Stimulated activated naive CD8-positive, alpha-beta T cell treated with anti-CD3 and anti-CD28 coated beads, Interleukin-15, Interleukin-2, amounts not matched to agents 100 ng/mL and 50 ng/mL, for 24 hours (primary cell): ENCODE measurements at regions not wholly inside any gene's neighbourhood (a gene's known extent, or its start where the extent isn't known, plus 50 kb on each side); places are given as distances from the start of the nearest gene placed in this dataset.
"Not testable (repeated sequence)": the region's sequence is repeated elsewhere in the genome, so short reads cannot be mapped to it uniquely, and the experiment has no call there.

Experiments
- H3K27ac Mint-ChIP-seq: one replicate; pipeline ENCODE4 v1.8.0; 2021; ENCODE audit warnings: mild to moderate bottlenecking, mixed read lengths
- H3K27me3 Mint-ChIP-seq: one replicate; pipeline ENCODE4 v1.8.0; 2021; ENCODE audit warnings: mixed read lengths
- H3K36me3 Mint-ChIP-seq: one replicate; pipeline ENCODE4 v1.8.0; 2021; ENCODE audit warnings: low read depth, mixed read lengths
- H3K4me1 Mint-ChIP-seq: one replicate; pipeline ENCODE4 v1.8.0; 2021; ENCODE audit warnings: low read depth, mixed read lengths
- H3K4me3 Mint-ChIP-seq: one replicate; pipeline ENCODE4 v1.8.0; 2021; ENCODE audit warnings: mild to moderate bottlenecking, mixed read lengths
- H3K9me3 Mint-ChIP-seq: one replicate; pipeline ENCODE4 v1.8.0; 2021; ENCODE audit warnings: mixed read lengths

DNA sequence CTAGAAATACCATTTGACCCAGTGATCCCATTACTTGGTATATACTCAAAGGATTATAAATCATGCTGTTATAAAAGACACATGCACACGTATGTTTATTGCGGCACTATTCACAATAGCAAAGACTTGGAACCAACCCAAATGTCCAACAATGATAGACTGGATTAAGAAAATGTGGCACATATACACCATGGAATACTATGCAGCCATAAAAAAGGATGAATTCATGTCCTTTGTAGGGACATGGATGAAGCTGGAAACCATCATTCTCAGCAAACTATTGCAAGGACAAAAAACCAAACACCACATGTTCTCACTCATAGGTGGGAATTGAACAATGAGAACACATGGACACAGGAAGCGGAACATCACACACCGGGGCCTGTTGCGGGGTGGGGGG is 131.5 kb downstream of the ZFAND4 start:
- not testable (repeated sequence) for H3K27ac Mint-ChIP-seq, H3K9me3 Mint-ChIP-seq, H3K27me3 Mint-ChIP-seq, H3K36me3 Mint-ChIP-seq, H3K4me3 Mint-ChIP-seq
- H3K4me1 Mint-ChIP-seq = peaks cover 13% of the 10 kb centered on the region

DNA sequence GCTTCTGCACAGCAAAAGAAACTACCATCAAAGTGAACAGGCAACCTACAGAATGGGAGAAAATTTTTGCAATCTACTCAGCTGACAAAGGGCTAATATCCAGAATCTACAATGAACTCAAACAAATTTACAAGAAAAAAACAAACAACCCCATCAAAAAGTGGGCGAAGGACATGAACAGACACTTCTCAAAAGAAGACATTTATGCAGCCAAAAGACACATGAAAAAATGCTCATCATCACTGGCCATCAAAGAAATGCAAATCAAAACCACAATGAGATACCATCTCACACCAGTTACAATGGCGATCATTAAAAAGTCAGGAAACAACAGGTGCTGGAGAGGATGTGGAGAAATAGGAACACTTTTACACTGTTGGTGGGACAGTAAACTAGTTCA is 132.0 kb downstream of the ZFAND4 start:
- not testable (repeated sequence) for H3K4me3 Mint-ChIP-seq, H3K27ac Mint-ChIP-seq, H3K9me3 Mint-ChIP-seq, H3K27me3 Mint-ChIP-seq, H3K36me3 Mint-ChIP-seq
- H3K4me1 Mint-ChIP-seq = peaks cover 13% of the 10 kb centered on the region

DNA sequence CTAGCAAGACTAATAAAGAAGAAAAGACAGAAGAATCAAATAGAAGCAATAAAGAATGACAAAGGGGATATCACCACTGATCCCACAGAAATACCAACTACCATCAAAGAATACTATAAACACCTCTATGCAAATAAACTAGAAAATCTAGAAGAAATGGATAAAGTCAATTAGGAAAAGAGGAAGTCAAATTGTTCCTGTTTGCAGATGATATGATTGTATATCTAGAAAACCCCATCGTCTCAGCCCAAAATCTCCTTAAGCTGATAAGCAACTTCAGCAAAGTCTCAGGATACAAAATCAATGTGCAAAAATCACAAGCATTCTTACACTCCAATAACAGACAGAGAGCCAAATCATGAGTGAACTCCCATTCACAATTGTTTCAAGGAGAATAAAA is 133.0 kb downstream of the ZFAND4 start:
- not testable (repeated sequence) for H3K36me3 Mint-ChIP-seq, H3K9me3 Mint-ChIP-seq, H3K4me3 Mint-ChIP-seq, H3K27me3 Mint-ChIP-seq, H3K27ac Mint-ChIP-seq
- peaks cover 13% of the 10 kb centered on the region for H3K4me1 Mint-ChIP-seq

DNA sequence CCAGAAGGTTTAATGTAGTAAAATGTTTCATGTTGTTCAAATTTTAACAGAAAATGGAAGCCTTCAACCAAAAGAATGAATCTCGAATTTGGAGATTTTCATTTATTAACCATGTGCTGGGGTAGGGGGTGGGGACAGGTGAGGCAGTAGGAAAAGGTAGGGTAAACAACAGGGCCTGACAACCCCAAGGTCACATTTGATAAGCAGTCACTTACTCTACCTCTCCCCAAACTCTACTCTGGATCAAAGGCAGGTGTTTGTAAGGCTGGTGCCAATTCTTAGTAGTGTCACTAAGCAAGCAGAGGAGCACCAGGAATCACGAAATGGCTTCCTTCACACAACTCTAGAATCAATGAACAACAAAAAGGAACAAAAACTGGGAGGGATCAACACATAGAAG is 138.0 kb downstream of the ZFAND4 start:
- peaks cover 4% of the 10 kb centered on the region for H3K9me3 Mint-ChIP-seq
- H3K27me3 Mint-ChIP-seq = no peaks in the 10 kb centered on the region
- no peak overlapping the region for H3K27ac Mint-ChIP-seq

DNA sequence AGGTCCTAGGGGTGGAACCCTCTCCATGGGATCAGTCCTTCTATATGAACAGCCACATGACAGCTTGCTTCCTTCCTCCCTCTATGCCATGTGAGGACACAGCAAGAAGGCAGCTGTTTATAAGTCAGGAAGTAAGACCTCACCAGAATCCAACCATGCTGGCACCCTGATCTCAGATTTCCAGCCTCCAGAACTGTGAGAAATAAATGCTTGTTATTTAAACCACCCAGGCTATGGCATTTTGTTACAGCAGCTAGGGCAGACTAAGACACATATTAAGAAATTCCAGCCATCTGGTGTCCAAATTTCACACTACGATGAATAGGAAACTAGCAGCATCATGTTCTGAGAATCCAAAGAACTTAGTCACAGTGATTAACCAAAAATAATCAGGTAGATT is 140.1 kb downstream of the ZFAND4 start:
- Mint-ChIP-seq H3K36me3 (peaks cover 13% of the 10 kb centered on the region), H3K4me1 (peaks cover 6% of the 10 kb centered on the region), H3K27ac (no peak overlapping the region), H3K9me3 (no peaks in the 10 kb centered on the region), H3K4me3 (no peak overlapping the region), H3K27me3 (no peaks in the 10 kb centered on the region)

More for the DNA sequence above, 138.0 kb downstream of the ZFAND4 start:
- Mint-ChIP-seq H3K36me3 (peaks cover 5% of the 10 kb centered on the region), H3K4me1 (peaks cover 12% of the 10 kb centered on the region), H3K4me3 (no peak overlapping the region)

DNA sequence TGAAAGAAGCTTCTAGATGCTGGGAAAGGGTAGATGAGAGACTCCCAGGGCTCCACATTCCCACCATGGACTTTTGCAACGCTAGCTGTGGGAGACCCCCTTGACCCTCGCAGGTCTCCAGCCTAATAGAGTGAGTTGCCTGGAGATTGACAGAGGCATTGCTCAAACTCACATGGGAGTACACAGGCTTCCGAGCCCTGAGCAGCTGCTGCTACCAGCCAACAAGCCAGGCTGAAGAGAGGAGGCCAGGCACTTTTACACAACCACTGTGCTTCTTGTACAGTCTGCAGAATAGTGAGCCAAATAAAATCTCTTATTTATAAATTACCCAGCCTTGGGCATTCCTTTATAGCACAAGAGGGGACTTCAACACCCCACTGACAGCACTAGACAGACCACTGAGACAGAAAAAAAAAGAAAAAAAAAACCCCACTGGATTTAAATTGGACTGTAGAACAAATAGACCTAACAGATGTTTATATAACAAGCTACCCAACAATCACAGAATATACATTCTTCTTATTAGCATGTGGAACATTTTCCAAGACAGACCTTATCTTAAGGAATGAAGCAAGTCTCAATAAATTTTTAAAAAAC is 146.2 kb downstream of the ZFAND4 start:
- Mint-ChIP-seq H3K27ac (no peak overlapping the region), H3K4me1 (peaks cover 14% of the 10 kb centered on the region), H3K36me3 (peaks cover 19% of the 10 kb centered on the region)

DNA sequence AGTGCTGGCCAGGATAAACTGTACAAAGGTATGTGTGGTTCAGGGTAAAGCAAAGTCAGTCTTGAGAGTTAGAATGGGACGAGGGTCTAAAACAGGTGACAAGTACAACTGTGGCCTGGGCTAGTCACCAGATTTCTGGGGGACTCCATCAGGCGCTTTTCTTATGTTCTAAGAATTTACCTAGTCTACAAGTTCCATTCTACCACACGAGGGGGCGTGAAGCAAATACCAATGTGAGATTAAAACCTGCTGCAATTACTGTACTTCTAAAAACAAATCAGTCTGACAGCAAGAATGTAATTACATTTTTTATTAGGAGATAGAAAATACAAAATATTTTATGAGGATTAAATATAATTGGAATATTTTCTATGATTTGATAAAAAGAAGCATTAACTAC is 146.5 kb downstream of the ALOX5 start:
- peaks cover 4% of the 10 kb centered on the region for H3K36me3 Mint-ChIP-seq
- no peaks in the 10 kb centered on the region for H3K27me3 Mint-ChIP-seq
- H3K4me3 Mint-ChIP-seq = no peak overlapping the region
- peaks cover 8% of the 10 kb centered on the region for H3K4me1 Mint-ChIP-seq
- no peak overlapping the region for H3K27ac Mint-ChIP-seq
- no peaks in the 10 kb centered on the region for H3K9me3 Mint-ChIP-seq

More for the DNA sequence above, 146.2 kb downstream of the ZFAND4 start:
- Mint-ChIP-seq H3K4me3 (no peak overlapping the region), H3K27me3 (no peaks in the 10 kb centered on the region), H3K9me3 (no peaks in the 10 kb centered on the region)

DNA sequence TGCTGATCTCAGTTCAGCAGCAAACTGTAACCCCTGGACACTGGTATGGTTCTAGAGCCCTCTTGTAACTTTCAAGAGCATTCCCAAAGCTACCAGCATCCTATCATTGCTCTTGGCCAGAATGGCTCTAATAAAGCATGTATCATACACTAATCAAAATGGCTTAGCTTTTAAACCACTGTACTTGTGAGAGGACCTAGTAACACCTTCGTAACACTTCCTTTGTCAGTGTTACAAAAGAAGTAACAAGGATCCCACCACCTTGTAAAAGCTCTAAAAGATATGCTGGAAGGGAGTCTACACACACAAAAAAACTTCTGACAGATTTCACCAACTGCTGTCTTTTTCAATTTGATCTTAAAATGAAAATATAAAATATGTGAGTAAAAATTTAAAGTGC is 144.7 kb downstream of the ALOX5 start:
- Mint-ChIP-seq H3K27ac (no peak overlapping the region), H3K4me3 (no peak overlapping the region), H3K4me1 (peaks cover 17% of the 10 kb centered on the region), H3K36me3 (peaks cover 3% of the 10 kb centered on the region), H3K9me3 (no peaks in the 10 kb centered on the region), H3K27me3 (no peaks in the 10 kb centered on the region)

DNA sequence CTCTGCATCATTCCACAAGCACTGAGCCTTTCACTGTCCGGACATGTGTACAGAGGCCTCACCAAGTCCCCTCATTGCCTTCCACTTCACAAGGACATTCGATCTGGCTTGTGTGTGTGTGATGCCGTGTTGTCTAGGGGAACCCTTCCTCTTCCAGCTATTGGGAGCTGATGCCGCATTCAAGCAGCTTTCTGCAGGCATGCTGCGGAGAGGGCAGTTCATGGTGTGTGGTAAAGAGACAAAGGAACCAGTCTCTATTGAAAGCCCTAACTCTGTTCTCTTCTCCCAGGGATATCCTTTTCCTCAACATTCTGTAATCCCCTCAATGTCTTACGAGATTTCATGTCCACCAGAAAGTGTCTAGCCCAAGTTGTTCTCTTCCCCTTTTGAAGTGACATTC is 141.6 kb downstream of the ALOX5 start:
- peaks cover 17% of the 10 kb centered on the region for H3K4me1 Mint-ChIP-seq
- H3K27ac Mint-ChIP-seq = no peak overlapping the region
- H3K36me3 Mint-ChIP-seq = peaks cover 3% of the 10 kb centered on the region
- no peak overlapping the region for H3K4me3 Mint-ChIP-seq
- H3K27me3 Mint-ChIP-seq = no peaks in the 10 kb centered on the region
- H3K9me3 Mint-ChIP-seq = no peaks in the 10 kb centered on the region

DNA sequence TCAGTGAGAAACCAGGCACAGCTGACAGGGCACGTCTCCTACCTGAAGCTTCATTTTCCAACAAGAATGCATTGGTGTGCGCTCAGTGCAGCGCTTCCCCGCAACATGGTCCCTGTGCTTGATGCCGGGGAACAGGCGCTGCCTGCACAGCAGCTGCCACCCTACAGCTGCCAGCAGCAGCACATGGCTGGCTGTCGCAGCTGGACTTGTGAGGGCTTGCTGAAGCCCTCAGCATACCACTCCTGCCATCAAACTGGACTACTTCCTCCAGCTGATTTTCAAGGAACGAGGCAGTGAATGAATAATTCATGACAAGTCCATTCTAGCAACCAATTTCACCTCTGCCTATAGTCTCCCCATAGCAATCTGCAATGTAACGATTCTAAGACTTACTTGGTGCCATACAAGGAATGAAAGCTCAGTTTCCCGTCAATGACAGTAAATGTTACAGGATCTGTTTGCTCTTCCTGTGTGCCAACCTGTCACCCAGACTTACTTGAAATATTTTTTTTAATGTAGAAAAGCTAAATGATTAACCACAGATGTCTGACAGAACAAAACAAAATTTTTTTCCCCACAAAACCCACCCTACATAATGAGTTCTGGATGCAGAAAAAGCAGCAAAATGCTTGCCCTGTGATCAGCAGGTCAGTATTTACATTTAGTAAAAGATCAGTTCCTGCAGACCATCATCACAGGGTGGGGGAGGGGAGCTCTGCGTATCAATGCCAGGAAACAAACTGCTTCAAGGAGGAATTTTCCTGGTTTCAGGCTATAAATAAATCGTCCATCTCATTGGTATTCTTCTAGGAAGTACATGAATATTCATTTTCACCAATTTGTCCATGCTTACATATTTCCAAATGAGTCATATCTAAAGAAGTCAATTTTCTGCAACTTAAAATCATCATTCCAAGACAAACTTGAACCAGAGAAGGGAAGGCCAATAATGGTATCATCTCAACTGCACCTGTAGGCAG is 140.6 kb downstream of the ALOX5 start:
- Mint-ChIP-seq H3K4me1 (peaks cover 16% of the 10 kb centered on the region), H3K27me3 (no peaks in the 10 kb centered on the region), H3K36me3 (peaks cover 3% of the 10 kb centered on the region), H3K4me3 (no peak overlapping the region), H3K9me3 (no peaks in the 10 kb centered on the region), H3K27ac (no peak overlapping the region)

DNA sequence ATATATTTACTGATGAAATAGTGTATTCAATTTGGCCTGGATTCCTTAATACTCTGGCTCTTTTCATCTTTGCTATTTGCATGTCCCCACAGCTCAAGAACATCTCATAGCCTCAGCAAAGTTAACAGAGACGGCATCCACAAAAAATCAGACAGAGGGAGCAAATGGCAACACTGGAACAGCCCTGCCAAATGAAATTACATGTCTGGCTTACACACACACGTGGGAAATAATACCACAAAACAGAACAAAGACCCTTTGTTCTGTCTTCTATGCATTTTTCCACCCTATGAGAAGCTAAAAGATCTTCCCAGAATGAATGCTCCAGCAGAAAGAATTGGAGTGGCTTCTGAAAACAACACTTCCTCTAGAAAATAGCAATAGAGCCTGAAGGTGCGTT is 139.5 kb downstream of the ALOX5 start:
- no peak overlapping the region for H3K4me3 Mint-ChIP-seq
- no peak overlapping the region for H3K27ac Mint-ChIP-seq
- H3K9me3 Mint-ChIP-seq = no peaks in the 10 kb centered on the region
- peaks cover 3% of the 10 kb centered on the region for H3K36me3 Mint-ChIP-seq
- H3K27me3 Mint-ChIP-seq = no peaks in the 10 kb centered on the region
- peaks cover 14% of the 10 kb centered on the region for H3K4me1 Mint-ChIP-seq

DNA sequence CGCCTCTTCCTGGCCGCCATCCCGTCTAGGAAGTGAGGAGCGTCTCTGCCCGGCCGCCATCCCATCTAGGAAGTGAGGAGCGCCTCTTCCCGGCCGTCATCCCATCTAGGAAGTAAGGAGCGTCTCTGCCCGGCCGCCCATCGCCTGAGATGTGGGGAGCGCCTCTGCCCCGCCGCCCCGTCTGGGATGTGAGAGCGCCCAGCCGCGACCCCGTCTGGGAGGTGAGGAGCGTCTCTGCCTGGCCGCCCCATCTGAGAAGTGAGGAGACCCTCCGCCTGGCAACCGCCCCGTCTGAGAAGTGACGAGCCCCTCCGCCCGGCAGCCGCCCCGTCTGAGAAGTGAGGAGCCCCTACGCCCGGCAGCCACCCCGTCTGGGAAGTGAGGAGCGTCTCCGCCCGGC is 137.9 kb downstream of the ALOX5 start:
- not testable (repeated sequence) for H3K27me3 Mint-ChIP-seq, H3K27ac Mint-ChIP-seq, H3K36me3 Mint-ChIP-seq, H3K9me3 Mint-ChIP-seq, H3K4me3 Mint-ChIP-seq
- peaks cover 14% of the 10 kb centered on the region for H3K4me1 Mint-ChIP-seq

DNA sequence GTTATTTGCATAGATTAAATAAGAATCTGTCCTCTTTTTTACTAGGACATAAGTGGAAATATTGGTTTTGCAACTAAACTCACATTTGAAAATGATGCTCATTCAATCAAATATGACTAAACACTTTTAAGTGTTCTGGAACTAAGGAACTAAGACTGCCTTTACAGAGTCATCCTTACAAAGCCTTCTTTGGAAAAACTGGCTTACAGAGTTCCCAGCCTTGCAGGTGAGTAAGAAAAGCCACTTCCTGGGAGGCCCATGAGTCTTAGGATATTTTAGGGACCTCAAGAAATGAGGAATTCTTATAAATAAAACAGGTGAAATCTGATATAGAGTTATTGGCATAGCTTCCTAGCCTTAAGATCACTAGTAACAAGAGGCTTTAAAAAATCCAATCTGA is 135.5 kb downstream of the ALOX5 start:
- Mint-ChIP-seq H3K27ac (no peak overlapping the region), H3K4me1 (peaks cover 3% of the 10 kb centered on the region), H3K4me3 (no peak overlapping the region), H3K9me3 (no peaks in the 10 kb centered on the region), H3K36me3 (no peaks in the 10 kb centered on the region), H3K27me3 (no peaks in the 10 kb centered on the region)

DNA sequence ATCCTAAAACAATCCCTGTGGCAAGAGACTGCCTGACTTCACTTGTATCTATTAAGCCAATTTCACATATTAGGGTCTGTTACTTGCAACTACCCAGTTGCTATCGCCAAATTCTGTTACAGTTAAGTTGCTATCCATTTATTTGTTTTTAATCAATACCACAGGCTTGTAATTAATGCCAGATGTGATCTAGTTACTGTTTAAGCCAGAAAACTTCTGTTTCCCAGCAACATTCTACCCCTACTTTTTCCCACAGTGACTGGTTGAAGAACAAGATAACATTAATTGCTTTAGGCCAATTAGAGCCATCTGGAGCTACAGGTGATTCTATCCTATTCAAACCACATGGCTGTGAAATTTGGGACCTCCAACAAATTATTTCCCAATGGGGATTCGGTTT is 131.3 kb downstream of the ALOX5 start:
- Mint-ChIP-seq H3K4me1 (peaks cover 6% of the 10 kb centered on the region), H3K27ac (no peak overlapping the region), H3K27me3 (no peaks in the 10 kb centered on the region), H3K9me3 (no peaks in the 10 kb centered on the region), H3K36me3 (no peaks in the 10 kb centered on the region), H3K4me3 (no peak overlapping the region)

DNA sequence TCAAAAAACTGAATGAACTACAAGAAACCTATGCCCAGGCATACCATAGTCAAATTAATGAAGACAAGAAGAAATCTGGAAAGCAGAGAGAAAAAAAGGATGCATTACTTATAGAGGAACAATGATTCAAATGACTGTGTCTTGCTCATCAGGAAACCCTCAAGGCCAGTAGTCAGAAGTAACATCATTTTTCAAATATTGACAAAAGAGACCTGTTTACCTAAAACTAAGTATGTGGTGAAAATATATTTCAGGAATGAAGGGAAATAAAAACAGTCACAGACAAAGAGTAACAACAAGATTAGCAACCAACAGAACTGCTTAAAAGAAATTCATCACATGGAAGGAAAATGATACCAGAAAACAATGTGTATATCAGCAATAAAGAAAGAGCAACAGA is 128.4 kb downstream of the ALOX5 start:
- Mint-ChIP-seq H3K27ac (no peak overlapping the region), H3K4me3 (no peak overlapping the region), H3K9me3 (peaks cover under 1% of the 10 kb centered on the region), H3K36me3 (no peaks in the 10 kb centered on the region), H3K27me3 (no peaks in the 10 kb centered on the region), H3K4me1 (peaks cover 9% of the 10 kb centered on the region)

DNA sequence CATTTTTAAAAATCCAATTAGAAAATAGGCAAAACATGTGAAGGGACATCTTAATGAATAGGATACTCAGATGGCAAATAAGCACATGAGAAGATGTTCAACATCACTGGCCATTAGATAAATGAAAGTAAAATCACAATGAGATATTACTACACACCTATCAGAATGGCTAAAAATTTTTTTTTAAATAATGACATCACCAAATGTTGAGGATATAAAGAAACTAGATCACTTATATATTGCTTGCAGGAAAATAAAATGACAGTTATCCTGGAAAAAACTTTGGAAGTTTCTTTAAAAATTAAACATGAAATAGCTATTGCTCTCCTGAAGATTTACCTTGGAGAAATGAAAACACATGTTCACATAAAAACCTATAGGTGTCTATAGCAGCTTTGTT is 127.8 kb downstream of the ALOX5 start:
- H3K9me3 Mint-ChIP-seq = peaks cover 3% of the 10 kb centered on the region
- H3K4me1 Mint-ChIP-seq = peaks cover 11% of the 10 kb centered on the region
- no peaks in the 10 kb centered on the region for H3K36me3 Mint-ChIP-seq
- H3K27me3 Mint-ChIP-seq = no peaks in the 10 kb centered on the region
- no peak overlapping the region for H3K27ac Mint-ChIP-seq
- no peak overlapping the region for H3K4me3 Mint-ChIP-seq
